Liver (tissue), 8 donors: ENCODE measurements at regions not wholly inside any gene's neighbourhood (a gene's known extent, or its start where the extent isn't known, plus 50 kb on each side); places are given as distances from the start of the nearest gene placed in this dataset.

Experiments used
- DNase-seq: peaks from one replicate; pipeline ENCODE4 v3.0.0-alpha.2; 2017; ENCODE audit warnings: low spot score
- H3K27ac ChIP-seq, 2 donors: one replicate each; pipeline ENCODE4 v1.7.0; 2013; ENCODE audit warnings: inconsistent platforms in 2 of 2, low read length in 2 of 2, control low read depth in 1 of 2, low read depth in 1 of 2, mild to moderate bottlenecking in 1 of 2
- H3K27me3 ChIP-seq, 4 donors: one replicate each; pipeline versions ENCODE4 v1.6.1 to v1.7.0; 2013; ENCODE audit warnings: low read length in 3 of 4, inconsistent platforms in 1 of 4, mild to moderate bottlenecking in 1 of 4, moderate library complexity in 1 of 4; ENCODE audit not compliant: control insufficient read depth in 4 of 4, insufficient read depth in 4 of 4
- H3K36me3 ChIP-seq, 4 donors: one replicate each; pipeline versions ENCODE4 v1.6.1 to v1.7.0; 2013; ENCODE audit warnings: low read length in 3 of 4, mild to moderate bottlenecking in 3 of 4, low read depth in 1 of 4, moderate library complexity in 1 of 4; ENCODE audit not compliant: control insufficient read depth in 4 of 4, insufficient read depth in 3 of 4
- H3K4me1 ChIP-seq, 4 donors: one replicate each; pipeline versions ENCODE4 v1.6.1 to v1.7.0; 2013; ENCODE audit warnings: low read length in 3 of 4, mild to moderate bottlenecking in 3 of 4, moderate library complexity in 1 of 4; ENCODE audit not compliant: control insufficient read depth in 4 of 4, insufficient read depth in 4 of 4
- H3K4me3 ChIP-seq, 3 donors: one replicate each; pipeline versions ENCODE4 v1.6.1 to v1.7.0; 2013; ENCODE audit warnings: low read length in 3 of 3, control low read depth in 1 of 3, low read depth in 1 of 3, mild to moderate bottlenecking in 1 of 3
- H3K9ac ChIP-seq, 2 donors: one replicate each; pipeline ENCODE4 v1.7.0; 2013; ENCODE audit warnings: low read length in 2 of 2, mild to moderate bottlenecking in 2 of 2, moderate library complexity in 2 of 2, control low read depth in 1 of 2, low read depth in 1 of 2
- H3K9me3 ChIP-seq, 4 donors: one replicate each; pipeline versions ENCODE4 v1.6.1 to v1.7.0; 2013; ENCODE audit warnings: low read length in 3 of 4; ENCODE audit not compliant: control insufficient read depth in 4 of 4
- EGR1 ChIP-seq, 2 donors: IDR thresholded peaks; 2 replicates each; pipeline ENCODE4 v1.6.1; 2016 to 2018; ENCODE audit warnings: antibody characterized with exemption in 2 of 2, low read depth in 2 of 2
- FOXA1 ChIP-seq: IDR thresholded peaks from 2 replicates; pipeline ENCODE4 v1.6.1; 2016; ENCODE audit warnings: antibody characterized with exemption
- FOXA2 ChIP-seq: IDR thresholded peaks from 2 replicates; pipeline ENCODE4 v1.6.1; 2016; ENCODE audit warnings: antibody characterized with exemption
- GABPA ChIP-seq, 2 donors: IDR thresholded peaks in 1 of 2; conservative IDR thresholded peaks in 1 of 2; 2 replicates each; pipeline ENCODE4 v1.6.1; 2016; ENCODE audit warnings: antibody characterized with exemption in 2 of 2, mild to moderate bottlenecking in 1 of 2, moderate library complexity in 1 of 2
- HNF4A ChIP-seq, 2 donors: conservative IDR thresholded peaks; 2 replicates each; pipeline ENCODE4 v1.6.1; 2016; ENCODE audit warnings: antibody characterized with exemption in 2 of 2, mild to moderate bottlenecking in 2 of 2
- JUND ChIP-seq, 2 donors: IDR thresholded peaks; 2 replicates each; pipeline ENCODE4 v1.6.1; 2016; ENCODE audit warnings: antibody characterized with exemption in 2 of 2
- NR2F2 ChIP-seq: IDR thresholded peaks from 2 replicates; pipeline ENCODE4 v1.6.1; 2016; ENCODE audit warnings: antibody characterized with exemption
- RAD21 ChIP-seq, 2 donors: IDR thresholded peaks; 2 replicates each; pipeline ENCODE4 v1.6.1; 2016; ENCODE audit warnings: antibody characterized with exemption in 2 of 2, mild to moderate bottlenecking in 2 of 2
- RXRA ChIP-seq, 2 donors: IDR thresholded peaks; 2 replicates each; pipeline ENCODE4 v1.6.1; 2017 to 2018; ENCODE audit warnings: antibody characterized with exemption in 2 of 2, mild to moderate bottlenecking in 1 of 2
- SP1 ChIP-seq: IDR thresholded peaks from 2 replicates; pipeline ENCODE4 v1.6.1; 2018; ENCODE audit warnings: antibody characterized with exemption, mild to moderate bottlenecking
- TAF1 ChIP-seq: conservative IDR thresholded peaks from 2 replicates; pipeline ENCODE4 v1.6.1; 2016; ENCODE audit warnings: antibody characterized with exemption, mild to moderate bottlenecking
- YY1 ChIP-seq: IDR thresholded peaks from 2 replicates; pipeline ENCODE4 v1.6.1; 2016; ENCODE audit warnings: antibody characterized with exemption, mild to moderate bottlenecking
- WGBS: extraction: QIAGEN DNeasy Blood & Tissue Kit; methylation state at CpG from one replicate; pipeline ENCODE4 v1.1.7; 2013; 5-methylcytosine and 5-hydroxymethylcytosine counted together
- TF ChIP-seq, protein P1 (sequence below): fragments of 150-350 bp; IDR thresholded peaks from 2 replicates; pipeline ENCODE4 v1.5.1; 2017; ENCODE audit warnings: improper control_type of control experiment, low read depth, low read length; ENCODE audit not compliant: missing input control
- TF ChIP-seq, protein P2 (sequence below): IDR thresholded peaks from 2 replicates; pipeline ENCODE4 v1.6.1; 2016; ENCODE audit warnings: antibody characterized with exemption
- TF ChIP-seq, protein P3 (sequence below): IDR thresholded peaks from 2 replicates; pipeline ENCODE4 v1.6.1; 2016; ENCODE audit warnings: antibody characterized with exemption
- TF ChIP-seq, protein P4 (sequence below): IDR thresholded peaks from 2 replicates; pipeline ENCODE4 v1.6.1; 2016; ENCODE audit warnings: antibody characterized with exemption, mild to moderate bottlenecking
- TF ChIP-seq, protein P5 (sequence below): IDR thresholded peaks from 2 replicates; pipeline ENCODE4 v1.6.1; 2016; ENCODE audit warnings: antibody characterized with exemption
- donor health status: healthy.
- donor health status: healthy.
- donor health status: healthy.
- donor health status: healthy.
- donor health status: healthy.

DNA sequence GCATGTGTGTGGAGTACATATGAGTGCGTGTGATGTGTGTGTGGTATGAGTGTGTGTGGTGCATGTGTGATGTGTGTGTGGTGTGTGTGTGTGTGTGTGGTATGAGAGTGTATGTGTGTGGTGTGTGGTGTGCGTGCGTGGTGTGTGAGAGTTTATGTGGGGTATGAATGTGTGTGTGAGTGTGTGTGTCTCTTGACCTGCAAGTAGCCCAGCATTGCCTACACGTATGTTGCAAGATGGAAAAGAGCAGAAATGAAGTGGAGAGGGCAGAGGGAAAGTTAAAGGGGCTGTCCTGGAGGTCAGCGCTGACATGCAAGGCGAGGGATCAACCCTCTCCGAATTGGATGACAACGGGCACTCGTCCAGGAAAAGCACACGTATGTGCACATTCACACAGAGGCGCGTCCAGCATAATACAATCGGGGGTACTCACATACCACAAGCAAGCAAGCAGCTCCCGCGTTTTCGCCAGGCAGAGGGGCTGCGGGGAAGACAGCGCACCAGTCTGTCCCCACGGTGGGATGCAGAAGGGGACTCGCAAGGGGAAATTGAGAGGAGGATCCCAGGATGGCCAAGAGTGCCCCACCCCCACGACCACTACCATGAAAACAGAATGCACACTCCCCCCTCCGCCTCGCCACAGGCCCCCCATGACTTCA, 174.5 kb upstream of the AFDN start:
- Histone ChIP-seq H3K27ac (no peak overlapping the region), H3K4me3 (no peak overlapping the region), H3K9me3 (no peaks in the 10 kb centered on the region), H3K9ac (no peak overlapping the region), H3K36me3 (no peaks in the 10 kb centered on the region), H3K4me1 (peaks cover 10 to 18% (median 14%) of the 10 kb centered on the region in 4 donors), H3K27me3 (no peaks in the 10 kb centered on the region)
- TF ChIP-seq TAF1, result no peak
- TF ChIP-seq GABPA (IDR thresholded peaks at IDR 0.05 in 1 of 2, conservative IDR thresholded peaks at IDR 0.05 in 1 of 2), result no peak
- TF ChIP-seq, protein P1, sequence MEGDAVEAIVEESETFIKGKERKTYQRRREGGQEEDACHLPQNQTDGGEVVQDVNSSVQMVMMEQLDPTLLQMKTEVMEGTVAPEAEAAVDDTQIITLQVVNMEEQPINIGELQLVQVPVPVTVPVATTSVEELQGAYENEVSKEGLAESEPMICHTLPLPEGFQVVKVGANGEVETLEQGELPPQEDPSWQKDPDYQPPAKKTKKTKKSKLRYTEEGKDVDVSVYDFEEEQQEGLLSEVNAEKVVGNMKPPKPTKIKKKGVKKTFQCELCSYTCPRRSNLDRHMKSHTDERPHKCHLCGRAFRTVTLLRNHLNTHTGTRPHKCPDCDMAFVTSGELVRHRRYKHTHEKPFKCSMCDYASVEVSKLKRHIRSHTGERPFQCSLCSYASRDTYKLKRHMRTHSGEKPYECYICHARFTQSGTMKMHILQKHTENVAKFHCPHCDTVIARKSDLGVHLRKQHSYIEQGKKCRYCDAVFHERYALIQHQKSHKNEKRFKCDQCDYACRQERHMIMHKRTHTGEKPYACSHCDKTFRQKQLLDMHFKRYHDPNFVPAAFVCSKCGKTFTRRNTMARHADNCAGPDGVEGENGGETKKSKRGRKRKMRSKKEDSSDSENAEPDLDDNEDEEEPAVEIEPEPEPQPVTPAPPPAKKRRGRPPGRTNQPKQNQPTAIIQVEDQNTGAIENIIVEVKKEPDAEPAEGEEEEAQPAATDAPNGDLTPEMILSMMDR, result no peak
- no peak for TF ChIP-seq FOXA2
- TF ChIP-seq HNF4A (conservative IDR thresholded peaks at IDR 0.05), result no peak
- no peak for TF ChIP-seq FOXA1
- no peak for TF ChIP-seq NR2F2
- TF ChIP-seq RXRA (IDR thresholded peaks at IDR 0.05), result no peak
- no peak for TF ChIP-seq YY1
- TF ChIP-seq EGR1 (IDR thresholded peaks at IDR 0.05; ENCODE audit: low read depth in 2 of 2), result no peak
- no peak for TF ChIP-seq SP1
- TF ChIP-seq, protein P2, sequence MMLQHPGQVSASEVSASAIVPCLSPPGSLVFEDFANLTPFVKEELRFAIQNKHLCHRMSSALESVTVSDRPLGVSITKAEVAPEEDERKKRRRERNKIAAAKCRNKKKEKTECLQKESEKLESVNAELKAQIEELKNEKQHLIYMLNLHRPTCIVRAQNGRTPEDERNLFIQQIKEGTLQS, result no peak
- TF ChIP-seq, protein P3, sequence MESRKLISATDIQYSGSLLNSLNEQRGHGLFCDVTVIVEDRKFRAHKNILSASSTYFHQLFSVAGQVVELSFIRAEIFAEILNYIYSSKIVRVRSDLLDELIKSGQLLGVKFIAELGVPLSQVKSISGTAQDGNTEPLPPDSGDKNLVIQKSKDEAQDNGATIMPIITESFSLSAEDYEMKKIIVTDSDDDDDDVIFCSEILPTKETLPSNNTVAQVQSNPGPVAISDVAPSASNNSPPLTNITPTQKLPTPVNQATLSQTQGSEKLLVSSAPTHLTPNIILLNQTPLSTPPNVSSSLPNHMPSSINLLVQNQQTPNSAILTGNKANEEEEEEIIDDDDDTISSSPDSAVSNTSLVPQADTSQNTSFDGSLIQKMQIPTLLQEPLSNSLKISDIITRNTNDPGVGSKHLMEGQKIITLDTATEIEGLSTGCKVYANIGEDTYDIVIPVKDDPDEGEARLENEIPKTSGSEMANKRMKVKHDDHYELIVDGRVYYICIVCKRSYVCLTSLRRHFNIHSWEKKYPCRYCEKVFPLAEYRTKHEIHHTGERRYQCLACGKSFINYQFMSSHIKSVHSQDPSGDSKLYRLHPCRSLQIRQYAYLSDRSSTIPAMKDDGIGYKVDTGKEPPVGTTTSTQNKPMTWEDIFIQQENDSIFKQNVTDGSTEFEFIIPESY, result no peak
- TF ChIP-seq, protein P4, sequence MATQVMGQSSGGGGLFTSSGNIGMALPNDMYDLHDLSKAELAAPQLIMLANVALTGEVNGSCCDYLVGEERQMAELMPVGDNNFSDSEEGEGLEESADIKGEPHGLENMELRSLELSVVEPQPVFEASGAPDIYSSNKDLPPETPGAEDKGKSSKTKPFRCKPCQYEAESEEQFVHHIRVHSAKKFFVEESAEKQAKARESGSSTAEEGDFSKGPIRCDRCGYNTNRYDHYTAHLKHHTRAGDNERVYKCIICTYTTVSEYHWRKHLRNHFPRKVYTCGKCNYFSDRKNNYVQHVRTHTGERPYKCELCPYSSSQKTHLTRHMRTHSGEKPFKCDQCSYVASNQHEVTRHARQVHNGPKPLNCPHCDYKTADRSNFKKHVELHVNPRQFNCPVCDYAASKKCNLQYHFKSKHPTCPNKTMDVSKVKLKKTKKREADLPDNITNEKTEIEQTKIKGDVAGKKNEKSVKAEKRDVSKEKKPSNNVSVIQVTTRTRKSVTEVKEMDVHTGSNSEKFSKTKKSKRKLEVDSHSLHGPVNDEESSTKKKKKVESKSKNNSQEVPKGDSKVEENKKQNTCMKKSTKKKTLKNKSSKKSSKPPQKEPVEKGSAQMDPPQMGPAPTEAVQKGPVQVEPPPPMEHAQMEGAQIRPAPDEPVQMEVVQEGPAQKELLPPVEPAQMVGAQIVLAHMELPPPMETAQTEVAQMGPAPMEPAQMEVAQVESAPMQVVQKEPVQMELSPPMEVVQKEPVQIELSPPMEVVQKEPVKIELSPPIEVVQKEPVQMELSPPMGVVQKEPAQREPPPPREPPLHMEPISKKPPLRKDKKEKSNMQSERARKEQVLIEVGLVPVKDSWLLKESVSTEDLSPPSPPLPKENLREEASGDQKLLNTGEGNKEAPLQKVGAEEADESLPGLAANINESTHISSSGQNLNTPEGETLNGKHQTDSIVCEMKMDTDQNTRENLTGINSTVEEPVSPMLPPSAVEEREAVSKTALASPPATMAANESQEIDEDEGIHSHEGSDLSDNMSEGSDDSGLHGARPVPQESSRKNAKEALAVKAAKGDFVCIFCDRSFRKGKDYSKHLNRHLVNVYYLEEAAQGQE, result no peak
- no peak for TF ChIP-seq RAD21 (IDR thresholded peaks at IDR 0.05)
- 91% methylated on average over 23 of the region's 23 CpGs for whole genome bisulfite sequencing
- no peak for DNase-seq

DNA sequence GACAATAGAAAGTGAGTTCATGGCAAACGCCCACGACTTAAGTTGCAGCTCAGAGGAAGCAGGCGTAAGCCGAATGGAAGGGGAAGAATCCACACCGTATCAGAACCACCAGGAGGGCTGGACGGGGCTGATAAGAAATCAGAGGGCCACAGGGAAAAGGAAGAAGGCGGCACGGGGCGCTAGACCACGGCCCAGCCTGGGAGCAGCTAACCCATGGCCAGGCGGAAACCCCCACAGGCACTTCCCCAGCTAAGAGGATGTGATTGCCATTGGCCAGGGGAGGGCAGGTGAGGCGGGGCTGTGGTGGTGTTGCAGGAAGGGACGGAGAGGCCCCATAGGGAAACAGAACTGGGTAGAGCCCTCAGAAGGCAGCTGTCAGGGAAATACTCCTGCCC, 174.0 kb upstream of the AFDN start:
- Histone ChIP-seq H3K27me3 (no peaks in the 10 kb centered on the region), H3K4me1 (peaks cover 10 to 14% (median 13%) of the 10 kb centered on the region in 4 donors), H3K4me3 (no peak overlapping the region), H3K9ac (no peak overlapping the region), H3K36me3 (no peaks in the 10 kb centered on the region), H3K9me3 (no peaks in the 10 kb centered on the region), H3K27ac (no peak overlapping the region)
- no peak for DNase-seq
- 75% methylated on average over 13 of the region's 13 CpGs for WGBS
- no peak for TF ChIP-seq FOXA1
- no peak for TF ChIP-seq FOXA2
- TF ChIP-seq RAD21 (IDR thresholded peaks at IDR 0.05), result no peak
- no peak for TF ChIP-seq JUND (IDR thresholded peaks at IDR 0.05)
- TF ChIP-seq, protein P1, result no peak
- TF ChIP-seq, protein P4, result no peak
- TF ChIP-seq YY1, result no peak
- TF ChIP-seq, protein P5, sequence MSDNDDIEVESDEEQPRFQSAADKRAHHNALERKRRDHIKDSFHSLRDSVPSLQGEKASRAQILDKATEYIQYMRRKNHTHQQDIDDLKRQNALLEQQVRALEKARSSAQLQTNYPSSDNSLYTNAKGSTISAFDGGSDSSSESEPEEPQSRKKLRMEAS, result no peak
- no peak for TF ChIP-seq EGR1 (IDR thresholded peaks at IDR 0.05; ENCODE audit: low read depth in 2 of 2)
- no peak for TF ChIP-seq GABPA (IDR thresholded peaks at IDR 0.05 in 1 of 2, conservative IDR thresholded peaks at IDR 0.05 in 1 of 2)
